HuH-7 (cell line): ENCODE measurements at regions not wholly inside any gene's neighbourhood (a gene's known extent, or its start where the extent isn't known, plus 50 kb on each side); places are given as distances from the start of the nearest gene placed in this dataset.

Experiments
- DNase-seq: peaks from one replicate; pipeline ENCODE4 v3.0.0; 2011; ENCODE audit warnings: low spot score

- no peak for DNase-seq
Measured at GRCh38 chr10:58010073-58010702, 257.5 kb downstream of the IPMK start.

- no peak for DNase-seq
Measured at GRCh38 chr10:58003945-58004344, 263.7 kb downstream of the IPMK start.

GRCh38 chr10:58001159-58001558 lies 266.5 kb downstream of the IPMK start:
- no peak for DNase-seq

GRCh38 chr10:57996536-57996935 lies 271.2 kb downstream of the IPMK start:
- no peak for DNase-seq

GRCh38 chr10:57993302-57993701 lies 274.4 kb downstream of the IPMK start:
- DNase-seq, result no peak

GRCh38 chr10:57992321-57993077 lies 275.2 kb downstream of the IPMK start:
- DNase-seq, result no peak

- no peak for DNase-seq
Measured at GRCh38 chr10:57988964-57989363, 278.7 kb downstream of the IPMK start.

- no peak for DNase-seq
Measured at GRCh38 chr10:57987055-57987721, 280.5 kb downstream of the IPMK start.

- no peak for DNase-seq
Measured at GRCh38 chr10:57986422-57986821, 281.3 kb downstream of the IPMK start.

GRCh38 chr10:57983281-57983791 lies 284.4 kb downstream of the IPMK start:
- DNase-seq, result no peak

- no peak for DNase-seq
Measured at GRCh38 chr10:57982091-57982490, 285.6 kb downstream of the IPMK start.

- no peak for DNase-seq
Measured at GRCh38 chr10:57979956-57980355, 287.7 kb downstream of the IPMK start.

- DNase-seq, result no peak
Measured at GRCh38 chr10:57979491-57979890, 288.2 kb downstream of the IPMK start.

GRCh38 chr10:57977262-57977661 lies 290.4 kb downstream of the IPMK start:
- no peak for DNase-seq

- no peak for DNase-seq
Measured at GRCh38 chr10:57973451-57973850, 294.2 kb downstream of the IPMK start.

- no peak for DNase-seq
Measured at GRCh38 chr10:57972783-57973182, 294.9 kb downstream of the IPMK start.

- no peak for DNase-seq
Measured at GRCh38 chr10:57968328-57969016, 299.2 kb downstream of the IPMK start.

- no peak for DNase-seq
Measured at GRCh38 chr10:57964351-57964750, 303.3 kb downstream of the IPMK start.

GRCh38 chr10:57963546-57963945 lies 304.1 kb downstream of the IPMK start:
- no peak for DNase-seq

- no peak for DNase-seq
Measured at GRCh38 chr10:57962839-57963238, 304.9 kb downstream of the IPMK start.

GRCh38 chr10:57961487-57961886 lies 306.2 kb downstream of the IPMK start:
- DNase-seq, result no peak

- no peak for DNase-seq
Measured at GRCh38 chr10:57960406-57960805, 307.3 kb downstream of the IPMK start.
